Muscle layer of colon (tissue), 2 donors: ENCODE measurements at regions not wholly inside any gene's neighbourhood (a gene's known extent, or its start where the extent isn't known, plus 50 kb on each side); places are given as distances from the start of the nearest gene placed in this dataset.

Source experiments
- H3K27ac ChIP-seq: one replicate; pipeline ENCODE4 v1.7.0; 2013; ENCODE audit warnings: low read depth, mild to moderate bottlenecking, low read length, moderate library complexity
- H3K27me3 ChIP-seq, 2 donors: one replicate each; pipeline ENCODE4 v1.7.0; 2013; ENCODE audit warnings: low read length in 2 of 2, mild to moderate bottlenecking in 2 of 2; ENCODE audit not compliant: insufficient read depth in 2 of 2, control insufficient read depth in 1 of 2
- H3K36me3 ChIP-seq: one replicate; pipeline ENCODE4 v1.7.0; 2013; ENCODE audit warnings: mild to moderate bottlenecking, low read length; ENCODE audit not compliant: insufficient read depth
- H3K4me1 ChIP-seq: one replicate; pipeline ENCODE4 v1.7.0; 2013; ENCODE audit warnings: mild to moderate bottlenecking, low read length; ENCODE audit not compliant: insufficient read depth
- H3K4me3 ChIP-seq, 2 donors: one replicate each; pipeline ENCODE4 v1.7.0; 2013; ENCODE audit warnings: low read length in 2 of 2, low read depth in 1 of 2, mild to moderate bottlenecking in 1 of 2, moderate library complexity in 1 of 2
- H3K9ac ChIP-seq: one replicate; pipeline ENCODE4 v1.7.0; 2013; ENCODE audit warnings: low read length
- H3K9me3 ChIP-seq: one replicate; pipeline ENCODE4 v1.7.0; 2013; ENCODE audit warnings: mild to moderate bottlenecking, low read length
- donor health status: abdominal sarcoma.
- donor health status: Adenocarcinoma of cecum.

DNA sequence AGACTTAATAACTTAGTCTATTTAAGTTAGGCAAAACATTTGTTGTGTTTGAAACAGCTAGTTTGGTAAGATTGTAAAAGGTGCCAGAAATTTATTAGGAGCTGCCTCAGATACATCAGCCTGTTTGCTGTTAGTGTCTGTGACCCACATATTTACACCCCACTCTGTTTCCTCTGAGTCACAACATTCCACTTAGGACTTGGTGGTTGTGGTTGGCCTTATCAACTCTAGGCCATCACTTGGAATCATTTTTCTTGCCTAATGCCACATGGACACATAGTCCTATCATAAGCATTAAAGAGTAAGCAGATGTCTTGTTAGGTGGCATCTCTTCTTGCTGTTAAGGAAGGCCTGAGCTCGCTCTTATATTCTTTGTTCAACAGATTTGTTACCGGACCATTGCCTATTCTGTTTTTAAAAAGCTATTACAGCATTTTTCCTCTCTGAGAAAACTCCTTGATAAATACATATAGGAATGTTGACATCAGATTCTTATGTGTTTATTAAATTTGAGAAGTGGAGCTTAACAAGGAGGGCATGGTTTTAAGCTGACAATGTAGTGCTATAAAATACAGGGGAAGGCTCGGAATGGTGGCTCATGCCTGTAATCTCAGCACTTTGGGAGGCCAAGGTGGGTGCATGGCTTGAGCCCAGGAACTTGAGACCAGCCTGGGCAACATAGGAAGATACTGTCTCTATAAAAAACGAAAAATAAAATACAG is 51.2 kb upstream of the PGRMC2 start:
- H3K27ac ChIP-seq: no peak overlapping the region
- H3K9me3 ChIP-seq: no peaks in the 10 kb centered on the region
- H3K9ac ChIP-seq: no peak overlapping the region
- no peak overlapping the region for H3K4me3 ChIP-seq
- no peaks in the 10 kb centered on the region for H3K36me3 ChIP-seq
- no peaks in the 10 kb centered on the region for H3K4me1 ChIP-seq
- H3K27me3 ChIP-seq: no peaks in the 10 kb centered on the region

DNA sequence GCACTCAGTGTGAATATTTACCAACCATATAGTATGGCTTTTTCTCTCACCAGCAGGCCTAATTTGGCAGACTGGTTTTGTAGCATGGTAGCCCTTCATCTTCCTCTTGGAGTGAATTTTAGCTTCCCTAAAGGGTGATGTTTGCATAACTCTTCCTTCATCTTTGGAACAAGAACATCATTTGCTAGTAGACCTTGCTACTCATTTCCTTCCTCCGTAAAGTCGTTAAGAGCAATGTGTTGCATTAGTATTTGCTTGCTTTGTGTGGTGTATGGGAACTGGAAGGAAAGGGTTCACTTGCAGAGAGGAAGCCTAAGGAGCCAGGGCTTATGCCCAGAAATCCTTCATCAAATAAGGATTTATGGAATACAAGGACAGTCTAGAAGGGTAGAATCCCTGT is 50.2 kb upstream of the PGRMC2 start:
- Histone ChIP-seq H3K36me3 (no peaks in the 10 kb centered on the region), H3K4me3 (no peak overlapping the region), H3K9ac (no peak overlapping the region), H3K27ac (no peak overlapping the region), H3K9me3 (no peaks in the 10 kb centered on the region), H3K4me1 (no peaks in the 10 kb centered on the region), H3K27me3 (no peaks in the 10 kb centered on the region)
